ENCODE measurements at regions not wholly inside any gene's neighbourhood (a gene's known extent, or its start where the extent isn't known, plus 50 kb on each side); places are given as distances from the start of the nearest gene placed in this dataset.
"Not testable (repeated sequence)": the region's sequence is repeated elsewhere in the genome, so short reads cannot be mapped to it uniquely, and the experiment has no call there.

GRCh38 chr3:70736009-70736408 lies 423.6 kb upstream of the MDFIC2 start:
- no peak for DNase-seq

DNA sequence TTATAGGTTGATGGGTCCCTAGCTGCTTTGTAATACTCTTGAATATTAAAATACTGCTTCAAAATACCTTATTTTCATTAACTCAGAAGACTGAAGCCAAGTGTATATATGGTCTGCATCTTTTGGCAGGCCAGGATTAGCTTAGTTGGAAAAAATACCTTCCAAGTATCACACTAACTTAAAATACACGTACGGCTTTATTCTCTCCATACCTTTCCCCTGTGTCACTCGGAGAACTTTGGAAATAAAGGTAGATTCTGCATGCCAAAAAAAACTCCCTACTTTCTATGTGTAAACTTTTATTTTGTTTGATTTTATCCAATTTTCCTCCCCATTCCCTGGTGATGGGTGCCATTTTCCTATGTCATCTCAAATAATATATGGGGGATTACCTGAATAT lies 422.3 kb upstream of the MDFIC2 start:
- no peak for DNase-seq

DNA sequence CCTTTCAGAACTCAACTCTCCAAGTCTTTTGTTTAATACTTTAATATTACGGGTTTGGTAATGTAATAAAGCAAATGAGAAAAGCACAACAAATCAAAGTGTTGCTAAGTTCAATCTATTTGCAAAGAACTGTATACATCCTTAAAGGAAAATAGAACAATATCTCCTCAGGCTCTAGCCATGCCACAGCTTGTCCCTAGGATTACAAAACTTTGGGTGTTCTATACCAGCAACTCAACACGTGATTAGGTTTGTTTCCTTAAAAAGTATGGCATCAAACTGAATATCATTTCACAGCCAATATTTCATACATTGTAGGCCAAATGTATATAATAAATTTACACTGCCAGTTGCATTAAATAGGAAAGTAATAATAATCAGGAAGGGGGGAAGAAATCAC lies 418.6 kb upstream of the MDFIC2 start:
- DNase-seq, result no peak

- DNase-seq, result no peak
Observed at GRCh38 chr3:70729845-70730244, 417.4 kb upstream of the MDFIC2 start.

DNA sequence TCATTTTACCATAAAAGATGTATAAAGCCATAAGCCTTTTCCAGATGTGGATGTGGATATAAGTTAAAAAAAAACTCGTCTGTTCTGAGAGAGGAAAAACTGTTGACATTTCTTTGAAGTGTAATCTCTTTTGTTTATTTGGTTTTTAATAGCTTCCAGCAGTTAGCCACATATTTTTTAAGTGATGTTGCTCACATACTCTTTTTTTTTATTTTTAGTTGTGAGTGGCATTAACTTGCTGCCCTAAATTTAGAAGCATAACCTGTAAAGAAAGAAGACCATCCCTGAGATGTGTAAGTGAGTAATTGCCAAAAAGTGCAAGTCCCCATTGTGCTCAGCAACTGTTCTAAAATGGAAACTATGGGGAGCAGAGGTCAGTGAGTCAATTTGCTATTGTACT lies 415.9 kb upstream of the MDFIC2 start:
- no peak for DNase-seq

- DNase-seq, result no peak
Observed at GRCh38 chr3:70726961-70727360, 414.5 kb upstream of the MDFIC2 start.

DNA sequence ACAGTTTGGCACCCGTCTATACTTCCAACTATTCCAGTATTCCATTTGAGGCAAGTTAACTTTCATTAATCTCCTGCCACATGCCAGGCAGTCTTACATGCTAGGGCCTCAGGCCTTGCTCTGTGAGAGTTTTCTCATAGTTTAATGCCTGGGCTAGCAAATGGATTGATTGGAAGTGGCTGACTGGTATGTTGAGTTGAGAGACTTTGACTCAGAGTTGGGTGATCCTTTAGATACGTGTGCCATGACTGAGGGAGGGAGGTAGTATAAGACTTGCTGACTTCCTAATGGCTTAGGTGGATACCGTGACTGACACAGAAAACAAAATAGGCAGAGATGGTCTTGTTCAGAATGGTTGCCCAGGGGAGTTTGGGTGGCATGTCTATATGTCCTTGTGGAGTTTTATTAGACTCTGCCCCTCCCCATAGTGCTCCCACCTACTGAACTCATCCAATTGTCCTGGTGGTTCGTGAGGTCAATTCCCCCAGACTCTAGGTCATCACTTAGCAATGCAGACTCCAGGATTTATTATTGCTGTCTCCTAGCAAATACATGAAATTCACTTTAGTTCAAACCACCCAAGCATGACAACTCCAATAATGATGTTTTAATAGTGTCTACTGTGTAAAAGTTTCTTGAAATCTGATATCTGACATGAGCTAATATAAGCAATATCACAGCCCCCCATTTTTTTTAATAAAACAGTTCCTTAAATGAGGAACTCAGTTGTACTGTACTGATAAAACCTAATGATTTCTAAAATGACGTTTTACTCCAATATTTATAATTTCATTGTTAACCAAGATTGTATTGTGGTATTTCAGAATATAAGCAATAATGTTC lies 413.9 kb upstream of the MDFIC2 start:
- no peak for DNase-seq

DNA sequence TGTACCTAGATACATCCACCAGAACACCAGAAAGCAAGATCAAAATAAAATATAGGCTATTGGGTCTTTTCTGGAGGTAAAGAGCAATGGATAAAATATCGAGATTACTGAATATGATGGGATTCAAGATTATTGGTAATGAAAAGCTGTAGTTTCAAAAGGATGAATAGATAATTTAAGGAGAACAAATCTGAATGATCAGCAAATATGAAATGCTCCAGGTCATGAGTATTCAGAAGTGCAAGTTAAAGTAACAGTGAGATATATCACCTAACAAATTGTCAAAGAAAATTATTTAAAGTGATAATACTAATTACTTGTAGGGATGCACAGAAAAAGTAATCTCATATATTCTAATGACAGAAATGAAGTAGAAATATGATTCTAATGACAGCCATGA lies 409.6 kb upstream of the MDFIC2 start:
- no peak for DNase-seq

- no peak for DNase-seq
Observed at GRCh38 chr3:70716832-70717231, 404.4 kb upstream of the MDFIC2 start.

DNA sequence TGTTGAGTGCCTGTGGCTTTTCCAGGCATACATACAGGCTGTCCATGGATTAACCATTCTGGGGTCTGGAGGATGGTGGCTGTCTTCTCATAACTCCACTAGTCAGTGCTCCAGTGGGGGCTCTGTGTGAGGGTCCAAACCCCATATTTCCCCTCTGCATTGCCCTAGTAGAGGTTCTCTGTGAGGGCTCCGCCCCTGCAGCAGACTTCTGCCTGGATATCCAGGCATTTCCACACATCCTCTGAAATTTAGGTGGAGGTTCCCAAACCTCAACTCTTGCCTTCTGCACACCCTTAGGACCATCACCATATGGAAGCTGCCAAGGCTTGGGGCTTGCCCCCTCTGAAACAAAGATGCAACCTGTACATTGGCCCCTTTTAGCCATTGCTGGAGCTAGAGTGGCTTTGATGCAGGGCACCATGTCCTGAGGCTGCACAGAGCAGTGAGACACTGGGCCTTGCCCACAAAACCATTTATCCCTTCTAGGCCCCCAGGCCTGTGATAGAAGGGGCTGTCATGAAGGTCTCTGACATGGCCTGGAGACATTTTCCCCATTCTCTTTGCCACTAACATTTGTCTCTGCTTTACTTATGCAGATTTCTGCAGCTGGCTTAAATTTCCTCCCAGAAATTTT lies 400.1 kb upstream of the MDFIC2 start:
- no peak for DNase-seq

GRCh38 chr3:70703305-70704102 lies 391.1 kb upstream of the MDFIC2 start:
- DNase-seq, result no peak

GRCh38 chr3:70702132-70702531 lies 389.7 kb upstream of the MDFIC2 start:
- no peak for DNase-seq

DNA sequence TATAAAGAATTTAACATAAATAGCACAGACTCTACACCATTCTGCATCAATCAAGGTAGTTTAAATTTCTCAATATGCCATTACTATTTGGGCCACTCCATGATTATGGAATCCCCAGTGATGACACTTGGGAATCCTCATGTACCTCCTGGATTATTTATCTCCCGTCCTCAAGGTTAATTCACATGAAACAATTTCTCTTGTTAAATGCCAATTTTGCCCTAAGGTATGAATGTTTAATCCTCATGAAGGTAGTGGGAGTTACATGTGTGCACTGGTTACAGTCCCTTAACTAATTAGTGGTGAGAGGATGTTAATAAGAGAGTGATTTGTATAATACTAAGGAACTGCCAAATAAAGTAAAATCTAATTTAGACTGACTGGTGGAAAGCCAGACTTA lies 372.3 kb upstream of the MDFIC2 start:
- DNase-seq, result no peak

DNA sequence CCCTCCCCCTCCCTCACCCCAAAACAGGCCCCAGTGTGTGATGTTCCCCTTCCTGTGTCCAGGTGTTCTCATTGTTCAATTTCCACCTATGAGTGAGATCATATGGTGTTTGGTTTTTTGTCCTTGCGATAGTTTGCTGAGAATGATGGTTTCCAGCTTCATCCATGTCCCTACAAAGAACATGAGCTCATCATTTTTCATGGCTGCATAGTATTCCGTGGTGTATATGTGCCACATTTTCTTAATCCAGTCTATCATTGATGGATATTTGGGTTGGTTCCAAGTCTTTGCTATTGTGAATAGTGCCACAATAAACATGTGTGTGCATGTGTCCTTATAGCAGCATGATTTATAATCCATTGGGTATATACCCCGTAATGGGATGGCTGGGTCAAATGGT lies 363.4 kb upstream of the MDFIC2 start:
- DNase-seq, result not testable (repeated sequence)

DNA sequence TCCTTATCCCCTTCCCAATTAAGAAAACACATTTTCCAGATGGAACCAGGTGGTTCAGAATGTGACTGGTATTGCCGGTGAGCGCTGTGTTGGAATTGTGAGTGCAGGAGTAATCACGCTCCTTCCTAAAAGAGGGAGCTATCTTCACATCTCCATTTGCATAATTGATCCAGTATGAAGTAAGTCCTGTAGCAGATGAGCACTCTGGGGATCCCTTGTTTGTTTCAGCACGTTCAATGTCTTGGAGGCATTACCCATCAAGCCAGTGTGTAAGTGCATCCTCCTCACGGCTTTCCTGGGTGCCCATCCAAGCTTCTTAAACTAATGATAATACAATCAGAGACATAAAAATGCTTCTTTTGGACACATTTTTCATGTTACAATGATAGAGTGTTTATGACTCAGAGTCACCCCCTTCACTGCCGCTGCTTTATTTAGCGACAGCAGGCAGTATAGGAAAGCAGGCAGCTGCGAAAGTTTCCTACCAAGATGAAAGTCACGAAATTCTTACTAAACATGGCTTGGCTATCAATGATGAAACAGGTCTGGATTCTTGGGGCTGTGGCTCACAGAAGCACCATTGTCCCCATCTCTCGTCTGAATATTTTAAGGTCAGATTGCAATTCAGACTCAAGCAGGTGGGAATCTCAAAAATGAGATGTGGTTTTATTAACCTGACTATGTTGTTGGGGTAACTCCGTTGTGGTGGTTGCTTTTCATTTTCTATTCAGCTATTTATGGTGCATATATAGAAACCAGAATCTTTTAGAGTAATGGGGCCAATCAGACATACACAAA lies 346.3 kb upstream of the MDFIC2 start:
- no peak for DNase-seq

DNA sequence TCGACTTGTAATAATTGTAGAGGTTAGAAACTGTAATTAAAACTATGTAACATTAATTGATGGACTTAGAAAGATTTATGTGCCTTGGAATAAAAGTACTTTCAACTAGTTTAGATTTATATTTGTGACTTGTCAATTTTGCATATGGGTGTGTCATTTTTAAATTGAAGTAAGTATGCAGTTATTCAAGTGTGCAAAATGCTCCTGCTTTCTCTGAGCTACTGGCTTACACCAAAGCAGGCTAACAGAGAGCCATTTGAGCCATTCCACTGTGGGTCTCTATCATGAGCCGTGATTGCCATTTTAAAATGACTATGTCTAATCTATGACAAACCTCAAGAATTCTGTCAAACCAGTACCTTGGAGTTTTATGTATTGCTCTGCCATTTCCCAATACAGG lies 345.0 kb upstream of the MDFIC2 start:
- no peak for DNase-seq

- no peak for DNase-seq
Observed at GRCh38 chr3:70647823-70648222, 335.4 kb upstream of the MDFIC2 start.

GRCh38 chr3:70647094-70647493 lies 334.7 kb upstream of the MDFIC2 start:
- no peak for DNase-seq

DNA sequence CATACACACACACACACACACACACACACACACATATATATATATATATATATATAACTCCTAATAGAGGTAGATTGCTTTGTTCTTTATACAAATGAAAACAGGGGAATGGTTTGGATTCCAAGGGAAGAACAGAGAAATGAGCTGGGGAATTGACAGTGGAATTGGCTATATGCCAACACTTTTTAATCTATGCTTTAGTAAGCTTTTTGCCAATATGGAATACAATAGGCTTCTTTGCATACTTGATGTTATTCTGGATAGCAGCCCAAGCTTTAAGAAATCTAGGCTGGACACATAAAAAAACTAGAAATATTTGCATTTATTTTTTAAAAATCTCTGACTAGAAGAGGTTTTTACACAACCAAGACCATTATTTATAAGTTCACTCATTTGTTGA lies 334.2 kb upstream of the MDFIC2 start:
- DNase-seq, result no peak

DNA sequence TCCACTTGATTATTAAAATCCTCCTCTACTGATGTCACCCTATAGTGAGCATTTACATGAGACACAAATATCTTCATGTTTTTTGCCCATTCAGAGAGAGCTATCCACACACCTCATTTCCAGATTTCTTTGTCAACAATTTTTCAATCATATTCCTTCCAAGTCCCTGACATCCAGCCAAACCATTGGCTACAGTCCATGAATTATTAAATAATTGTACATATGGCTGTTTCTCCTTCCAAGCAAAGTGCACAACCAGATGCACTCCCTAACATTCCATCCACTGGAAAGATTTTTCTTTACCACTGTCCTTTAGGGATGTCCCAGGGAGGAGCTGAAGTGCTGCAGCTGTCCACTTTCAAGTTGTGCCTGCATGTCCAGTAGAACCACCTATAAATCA lies 328.0 kb upstream of the MDFIC2 start:
- DNase-seq, result no peak

- DNase-seq, result no peak
Observed at GRCh38 chr3:70635301-70635700, 322.9 kb upstream of the MDFIC2 start.

- DNase-seq, result no peak
Observed at GRCh38 chr3:70631716-70632307, 319.4 kb upstream of the MDFIC2 start.

Data from C1 segment of cervical spinal cord (tissue), 14 donors.